22Rv1 (cell line): ENCODE measurements at regions not wholly inside any gene's neighbourhood (a gene's known extent, or its start where the extent isn't known, plus 50 kb on each side); places are given as distances from the start of the nearest gene placed in this dataset.

Experiments used
- ZFX ChIP-seq: fragments of 450-650 bp; IDR thresholded peaks from 2 replicates; pipeline ENCODE4 v1.6.1; 2017; ENCODE audit warnings: antibody characterized with exemption, borderline replicate concordance
- TF ChIP-seq, protein P1 (sequence below): fragments of 450-650 bp; IDR thresholded peaks from 2 replicates; pipeline ENCODE4 v1.5.1; 2017; ENCODE audit warnings: mild to moderate bottlenecking

DNA sequence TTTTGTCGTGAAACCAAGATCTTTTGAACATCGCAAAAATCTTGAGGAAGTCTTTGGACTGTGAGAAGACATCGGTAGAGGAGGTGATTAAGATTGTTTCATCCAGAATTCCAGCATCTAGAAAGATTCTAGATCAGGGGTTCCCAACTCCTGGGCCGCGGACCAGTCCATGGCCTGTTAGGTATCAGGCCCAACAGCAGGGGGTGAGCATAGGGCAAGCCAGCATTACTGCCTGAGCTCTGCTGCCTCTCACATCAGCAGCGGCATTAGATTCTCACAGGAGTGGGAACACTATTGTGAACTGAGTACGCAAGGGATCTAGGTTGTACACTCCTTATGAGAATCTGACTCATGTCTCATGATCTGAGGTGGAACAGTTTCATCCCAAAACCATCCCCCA lies 600.6 kb upstream of the CDH11 start:
- TF ChIP-seq, protein P1, sequence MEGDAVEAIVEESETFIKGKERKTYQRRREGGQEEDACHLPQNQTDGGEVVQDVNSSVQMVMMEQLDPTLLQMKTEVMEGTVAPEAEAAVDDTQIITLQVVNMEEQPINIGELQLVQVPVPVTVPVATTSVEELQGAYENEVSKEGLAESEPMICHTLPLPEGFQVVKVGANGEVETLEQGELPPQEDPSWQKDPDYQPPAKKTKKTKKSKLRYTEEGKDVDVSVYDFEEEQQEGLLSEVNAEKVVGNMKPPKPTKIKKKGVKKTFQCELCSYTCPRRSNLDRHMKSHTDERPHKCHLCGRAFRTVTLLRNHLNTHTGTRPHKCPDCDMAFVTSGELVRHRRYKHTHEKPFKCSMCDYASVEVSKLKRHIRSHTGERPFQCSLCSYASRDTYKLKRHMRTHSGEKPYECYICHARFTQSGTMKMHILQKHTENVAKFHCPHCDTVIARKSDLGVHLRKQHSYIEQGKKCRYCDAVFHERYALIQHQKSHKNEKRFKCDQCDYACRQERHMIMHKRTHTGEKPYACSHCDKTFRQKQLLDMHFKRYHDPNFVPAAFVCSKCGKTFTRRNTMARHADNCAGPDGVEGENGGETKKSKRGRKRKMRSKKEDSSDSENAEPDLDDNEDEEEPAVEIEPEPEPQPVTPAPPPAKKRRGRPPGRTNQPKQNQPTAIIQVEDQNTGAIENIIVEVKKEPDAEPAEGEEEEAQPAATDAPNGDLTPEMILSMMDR, result no peak
- no peak for TF ChIP-seq ZFX
